ENCODE measurements at regions not wholly inside any gene's neighbourhood (a gene's known extent, or its start where the extent isn't known, plus 50 kb on each side); places are given as distances from the start of the nearest gene placed in this dataset.
A peak's percentile ranks its signal among the peaks of the same experiment; 100 is the strongest.

GRCh38 chr6:121523628-121524027 lies 88.2 kb downstream of the GJA1 start:
- DNase-seq (ENCODE audit: low read depth, low spot score): no peak
- no peak overlapping the region for H3K4me3 ChIP-seq (ENCODE audit: low read depth, low read length)
- POLR2A ChIA-PET: no interaction called here
- CTCF ChIA-PET: interaction anchor here (1.3 to 4.3 kb wide), 2 partner anchors 326 to 510 kb away, joined by 3 to 16 read pairs; no protein-coding TSS in a partner anchor
- no peaks in the 10 kb centered on the region for H3K27me3 ChIP-seq (ENCODE audit: control insufficient read depth, insufficient read depth, low read length)
- no peaks in the 10 kb centered on the region for H3K9me3 ChIP-seq (ENCODE audit: control insufficient read depth, insufficient read depth, low read length)
- TF ChIP-seq CTCF (IDR thresholded peaks at IDR 0.05; ENCODE audit: low read depth, low read length): no peak
- H3K27ac ChIP-seq (ENCODE audit: low read depth, low read length): peak overlapping the region; percentile 40

- Histone ChIP-seq H3K9me3 (ENCODE audit: control insufficient read depth, insufficient read depth, low read length) (no peaks in the 10 kb centered on the region), H3K27me3 (ENCODE audit: control insufficient read depth, insufficient read depth, low read length) (no peaks in the 10 kb centered on the region), H3K4me3 (ENCODE audit: low read depth, low read length) (no peak overlapping the region), H3K27ac (ENCODE audit: low read depth, low read length) (no peak overlapping the region)
- ChIA-PET POLR2A (no interaction called here), CTCF (no interaction called here)
- no peak for DNase-seq (ENCODE audit: low read depth, low spot score)
- no peak for TF ChIP-seq CTCF (IDR thresholded peaks at IDR 0.05; ENCODE audit: low read depth, low read length)
Observed at GRCh38 chr6:121526282-121526681, 90.8 kb downstream of the GJA1 start.

- CTCF ChIA-PET: interaction anchor here (1.0 to 1.4 kb wide), 2 partner anchors 10 to 317 kb away, joined by 3 to 6 read pairs; no protein-coding TSS in a partner anchor
- POLR2A ChIA-PET: interaction anchor here (0.6 kb wide), 1 partner anchor 9 kb away, joined by 3 read pairs; no protein-coding TSS in a partner anchor
- H3K4me3 ChIP-seq (ENCODE audit: low read depth, low read length): no peak overlapping the region
- H3K27me3 ChIP-seq (ENCODE audit: control insufficient read depth, insufficient read depth, low read length): no peaks in the 10 kb centered on the region
- H3K27ac ChIP-seq (ENCODE audit: low read depth, low read length): no peak overlapping the region
- no peaks in the 10 kb centered on the region for H3K9me3 ChIP-seq (ENCODE audit: control insufficient read depth, insufficient read depth, low read length)
- DNase-seq (ENCODE audit: low read depth, low spot score): no peak
- no peak for TF ChIP-seq CTCF (IDR thresholded peaks at IDR 0.05; ENCODE audit: low read depth, low read length)
Observed at GRCh38 chr6:121531658-121532169, 96.3 kb downstream of the GJA1 start.

- no peaks in the 10 kb centered on the region for H3K27me3 ChIP-seq (ENCODE audit: control insufficient read depth, insufficient read depth, low read length)
- H3K9me3 ChIP-seq (ENCODE audit: control insufficient read depth, insufficient read depth, low read length): no peaks in the 10 kb centered on the region
- POLR2A ChIA-PET: no interaction called here
- no peak for DNase-seq (ENCODE audit: low read depth, low spot score)
- H3K27ac ChIP-seq (ENCODE audit: low read depth, low read length): no peak overlapping the region
- CTCF ChIA-PET: interaction anchor here (0.5 to 0.7 kb wide), 2 partner anchors 403 to 651 kb away, joined by 4 to 5 read pairs; no protein-coding TSS in a partner anchor
- TF ChIP-seq CTCF (IDR thresholded peaks at IDR 0.05; ENCODE audit: low read depth, low read length): no peak
- no peak overlapping the region for H3K4me3 ChIP-seq (ENCODE audit: low read depth, low read length)
Observed at GRCh38 chr6:121533321-121533841, 97.9 kb downstream of the GJA1 start.

- ChIA-PET CTCF (no interaction called here), POLR2A (no interaction called here)
- TF ChIP-seq CTCF (IDR thresholded peaks at IDR 0.05; ENCODE audit: low read depth, low read length): no peak
- Histone ChIP-seq H3K27me3 (ENCODE audit: control insufficient read depth, insufficient read depth, low read length) (no peaks in the 10 kb centered on the region), H3K9me3 (ENCODE audit: control insufficient read depth, insufficient read depth, low read length) (no peaks in the 10 kb centered on the region), H3K27ac (ENCODE audit: low read depth, low read length) (no peak overlapping the region), H3K4me3 (ENCODE audit: low read depth, low read length) (no peak overlapping the region)
- DNase-seq (ENCODE audit: low read depth, low spot score): no peak
Observed at GRCh38 chr6:121535777-121536176, 100.3 kb downstream of the GJA1 start.

Measured in AG04450 (cell line).